ENCODE measurements at regions not wholly inside any gene's neighbourhood (a gene's known extent, or its start where the extent isn't known, plus 50 kb on each side); places are given as distances from the start of the nearest gene placed in this dataset.

- peak; percentile 80 to 96 (median 94) for ATAC-seq
- 40 to 49% methylated on average over 4 of the region's 4 CpGs for WGBS, 2 donors
- peak; percentile 43 to 81 (median 76) for TF ChIP-seq CTCF (IDR thresholded peaks at IDR 0.05)
- DNase-seq, result peak; percentile 23 to 51
- Histone ChIP-seq H3K4me1 (peaks cover 0 to 14% (median 0%) of the 10 kb centered on the region in 9 donors), H3K9me3 (no peaks in the 10 kb centered on the region), H3K27ac (peak overlapping the region in 2 of 10 donors; percentile 14 to 50), H3K36me3 (no peaks in the 10 kb centered on the region), H3K4me3 (peak overlapping the region in 2 of 10 donors; percentile 10 to 13), H3K27me3 (peaks cover 0 to 5% (median 0%) of the 10 kb centered on the region in 7 donors)
- intact Hi-C loops (cut with DNase I), result loop anchor here (1.0 to 10.0 kb wide), 6 partner anchors 856 to 863 kb away; no protein-coding TSS in a partner anchor
Observed at GRCh38 chr4:82268050-82268825, 105.6 kb downstream of the HNRNPD start.

GRCh38 chr4:82267506-82267905, 106.3 kb downstream of the HNRNPD start:
- no peak for TF ChIP-seq CTCF (IDR thresholded peaks at IDR 0.05)
- Histone ChIP-seq H3K9me3 (no peaks in the 10 kb centered on the region), H3K27me3 (peaks cover 0 to 5% (median 0%) of the 10 kb centered on the region in 7 donors), H3K36me3 (no peaks in the 10 kb centered on the region), H3K4me3 (no peak overlapping the region), H3K4me1 (peaks cover 0 to 14% (median 0%) of the 10 kb centered on the region in 9 donors), H3K27ac (peak overlapping the region in 2 of 10 donors; percentile 14 to 50)
- no peak for DNase-seq
- intact Hi-C loops (cut with DNase I), result loop anchor here in 6 of 10 donors (5.0 to 10.0 kb wide), 3 partner anchors 855 to 863 kb away; no protein-coding TSS in a partner anchor
- 72 to 86% methylated on average over 4 of the region's 4 CpGs for WGBS, 2 donors
- no peak for ATAC-seq

GRCh38 chr4:82266345-82266744, 107.4 kb downstream of the HNRNPD start:
- no peak overlapping the region for H3K27ac ChIP-seq
- intact Hi-C loops (cut with DNase I), result loop anchor here in 6 of 10 donors (5.0 to 10.0 kb wide), 3 partner anchors 854 to 862 kb away; no protein-coding TSS in a partner anchor
- 65 to 68% methylated on average over 2 of the region's 2 CpGs for WGBS, 2 donors

More at GRCh38 chr4:82266345-82266744, 107.4 kb downstream of the HNRNPD start:
- Histone ChIP-seq H3K9me3 (no peaks in the 10 kb centered on the region), H3K27me3 (peaks cover 0 to 4% (median 0%) of the 10 kb centered on the region in 7 donors), H3K36me3 (no peaks in the 10 kb centered on the region), H3K4me3 (no peak overlapping the region), H3K4me1 (peaks cover 0 to 14% (median 0%) of the 10 kb centered on the region in 9 donors)
- no peak for ATAC-seq
- TF ChIP-seq CTCF (IDR thresholded peaks at IDR 0.05), result no peak
- DNase-seq, result no peak

All from heart right ventricle (tissue), 16 donors.